DMS53 treated with DMSO at 0.1 percent for 48 hours (cell line): ENCODE measurements at regions not wholly inside any gene's neighbourhood (a gene's known extent, or its start where the extent isn't known, plus 50 kb on each side); places are given as distances from the start of the nearest gene placed in this dataset.

Experiments used
- DNase-seq: peaks from one replicate; lab custom pipeline; 2025; ENCODE audit not compliant: unreplicated experiment; lab: John Stamatoyannopoulos, UW

- DNase-seq, result no peak
Observed at GRCh38 chr7:155178096-155178495, 108.0 kb downstream of the HTR5A start.

GRCh38 chr7:155181768-155182167 is 111.6 kb downstream of the HTR5A start:
- DNase-seq, result no peak

- DNase-seq, result no peak
Observed at GRCh38 chr7:155182406-155182970, 112.4 kb downstream of the HTR5A start.

- no peak for DNase-seq
Observed at GRCh38 chr7:155183655-155184054, 113.5 kb downstream of the HTR5A start.

GRCh38 chr7:155184923-155185322 is 112.8 kb upstream of the INSIG1 start:
- no peak for DNase-seq

GRCh38 chr7:155187061-155187785 is 110.5 kb upstream of the INSIG1 start:
- no peak for DNase-seq

- no peak for DNase-seq
Observed at GRCh38 chr7:155188357-155188756, 109.3 kb upstream of the INSIG1 start.

GRCh38 chr7:155188821-155189581 is 108.7 kb upstream of the INSIG1 start:
- no peak for DNase-seq

GRCh38 chr7:155189590-155189989 is 108.1 kb upstream of the INSIG1 start:
- no peak for DNase-seq

GRCh38 chr7:155190688-155191087 is 107.0 kb upstream of the INSIG1 start:
- no peak for DNase-seq

GRCh38 chr7:155191137-155191536 is 106.5 kb upstream of the INSIG1 start:
- no peak for DNase-seq

GRCh38 chr7:155191901-155192478 is 105.7 kb upstream of the INSIG1 start:
- no peak for DNase-seq

GRCh38 chr7:155192961-155193640 is 104.6 kb upstream of the INSIG1 start:
- DNase-seq, result no peak

- DNase-seq, result no peak
Observed at GRCh38 chr7:155193716-155194115, 104.0 kb upstream of the INSIG1 start.

- no peak for DNase-seq
Observed at GRCh38 chr7:155194382-155195140, 103.1 kb upstream of the INSIG1 start.

GRCh38 chr7:155195939-155196523 is 101.6 kb upstream of the INSIG1 start:
- no peak for DNase-seq

- DNase-seq, result no peak
Observed at GRCh38 chr7:155198196-155198892, 99.3 kb upstream of the INSIG1 start.

- no peak for DNase-seq
Observed at GRCh38 chr7:155198901-155199845, 98.5 kb upstream of the INSIG1 start.
